HG03045 (cell line): ENCODE measurements at regions not wholly inside any gene's neighbourhood (a gene's known extent, or its start where the extent isn't known, plus 50 kb on each side); places are given as distances from the start of the nearest gene placed in this dataset.

Experiments used
- ATAC-seq: cut with Tn5 transposase; IDR thresholded peaks from one replicate; pipeline ENCODE4 v1.9.1; 2021; ENCODE audit warnings: mild to moderate bottlenecking, moderate library complexity; ENCODE audit not compliant: unreplicated experiment

- ATAC-seq = no peak
Observed at GRCh38 chr6:164013480-164014208, 599.1 kb downstream of the QKI start.

GRCh38 chr6:164011321-164011720, 596.8 kb downstream of the QKI start:
- no peak for ATAC-seq

GRCh38 chr6:164010441-164011103, 596.1 kb downstream of the QKI start:
- ATAC-seq = no peak

GRCh38 chr6:164008902-164009301, 594.4 kb downstream of the QKI start:
- ATAC-seq = no peak

GRCh38 chr6:164007881-164008280, 593.4 kb downstream of the QKI start:
- ATAC-seq = no peak

GRCh38 chr6:164006459-164006858, 591.9 kb downstream of the QKI start:
- ATAC-seq = no peak

GRCh38 chr6:164005004-164005711, 590.6 kb downstream of the QKI start:
- ATAC-seq = no peak

GRCh38 chr6:164000276-164000675, 585.8 kb downstream of the QKI start:
- no peak for ATAC-seq

GRCh38 chr6:163999475-164000125, 585.1 kb downstream of the QKI start:
- no peak for ATAC-seq

- no peak for ATAC-seq
Observed at GRCh38 chr6:163998496-163998895, 584.0 kb downstream of the QKI start.

GRCh38 chr6:163996491-163996890, 582.0 kb downstream of the QKI start:
- no peak for ATAC-seq

GRCh38 chr6:163994566-163994965, 580.0 kb downstream of the QKI start:
- ATAC-seq = no peak

- ATAC-seq = no peak
Observed at GRCh38 chr6:163992701-163993100, 578.2 kb downstream of the QKI start.

GRCh38 chr6:163992056-163992455, 577.5 kb downstream of the QKI start:
- no peak for ATAC-seq

- no peak for ATAC-seq
Observed at GRCh38 chr6:163991321-163991720, 576.8 kb downstream of the QKI start.

- ATAC-seq = no peak
Observed at GRCh38 chr6:163986313-163986712, 571.8 kb downstream of the QKI start.

- ATAC-seq = no peak
Observed at GRCh38 chr6:163985710-163986109, 571.2 kb downstream of the QKI start.

- no peak for ATAC-seq
Observed at GRCh38 chr6:163985040-163985439, 570.5 kb downstream of the QKI start.

- no peak for ATAC-seq
Observed at GRCh38 chr6:163984124-163984936, 569.8 kb downstream of the QKI start.

GRCh38 chr6:163983679-163984078, 569.2 kb downstream of the QKI start:
- ATAC-seq = no peak

- ATAC-seq = no peak
Observed at GRCh38 chr6:163974322-163974721, 559.8 kb downstream of the QKI start.
